GM23248 (cell line): ENCODE measurements at regions not wholly inside any gene's neighbourhood (a gene's known extent, or its start where the extent isn't known, plus 50 kb on each side); places are given as distances from the start of the nearest gene placed in this dataset.
"Not testable (repeated sequence)": the region's sequence is repeated elsewhere in the genome, so short reads cannot be mapped to it uniquely, and the experiment has no call there.

Experiments
- DNase-seq: peaks from one replicate; pipeline ENCODE4 v3.0.0-alpha.2; 2015
- H2AFZ ChIP-seq: fragments of 200-600 bp; sonication (generic); 2 replicates; pipeline ENCODE4 v1.6.1; 2016; ENCODE audit warnings: antibody characterized with exemption
- H3F3A ChIP-seq: fragments of 200-600 bp; sonication (generic); 2 replicates; pipeline ENCODE4 v1.6.1; 2016; ENCODE audit warnings: mild to moderate bottlenecking, antibody characterized with exemption, mixed run types; ENCODE audit not compliant: insufficient read depth
- H3K27ac ChIP-seq: fragments of 200-600 bp; sonication (generic); 2 replicates; pipeline ENCODE4 v1.5.1; 2016; ENCODE audit warnings: mild to moderate bottlenecking
- H3K27me3 ChIP-seq: fragments of 200-600 bp; sonication (generic); replicated peaks from 2 replicates; pipeline ENCODE4 v1.6.1; 2016; ENCODE audit warnings: mild to moderate bottlenecking; ENCODE audit not compliant: insufficient read depth
- H3K36me3 ChIP-seq: fragments of 200-600 bp; sonication (generic); 2 replicates; pipeline ENCODE4 v1.6.1; 2016; ENCODE audit warnings: low read depth, mild to moderate bottlenecking
- H3K4me1 ChIP-seq: fragments of 200-600 bp; sonication (generic); 2 replicates; pipeline ENCODE4 v1.6.1; 2016; ENCODE audit warnings: mild to moderate bottlenecking; ENCODE audit not compliant: insufficient read depth
- H3K4me2 ChIP-seq: fragments of 200-600 bp; sonication (generic); one replicate; pipeline ENCODE4 v1.6.1; 2016; ENCODE audit warnings: mild to moderate bottlenecking; ENCODE audit not compliant: unreplicated experiment
- H3K4me3 ChIP-seq: fragments of 200-600 bp; sonication (generic); 2 replicates; pipeline ENCODE4 v1.5.1; 2016; ENCODE audit warnings: mild to moderate bottlenecking
- H3K79me2 ChIP-seq: fragments of 200-600 bp; sonication (generic); 2 replicates; pipeline ENCODE4 v1.6.1; 2016; ENCODE audit warnings: mild to moderate bottlenecking; ENCODE audit not compliant: insufficient read depth
- H3K9ac ChIP-seq: fragments of 200-600 bp; sonication (generic); 2 replicates; pipeline ENCODE4 v1.6.1; 2016; ENCODE audit warnings: mild to moderate bottlenecking
- H3K9me2 ChIP-seq: fragments of 200-600 bp; sonication (generic); 2 replicates; pipeline ENCODE4 v1.6.1; 2016; ENCODE audit warnings: mixed run types, mild to moderate bottlenecking, moderate library complexity; ENCODE audit not compliant: insufficient read depth
- H3K9me3 ChIP-seq: fragments of 200-600 bp; sonication (generic); one replicate; pipeline ENCODE4 v1.6.1; 2017; ENCODE audit warnings: low read depth
- H4K20me1 ChIP-seq: fragments of 200-600 bp; sonication (generic); 2 replicates; pipeline ENCODE4 v1.6.0; 2016; ENCODE audit not compliant: insufficient read depth
- EZH2 ChIP-seq: fragments of 200-600 bp; sonication (generic); IDR thresholded peaks from 2 replicates; pipeline ENCODE4 v1.6.1; 2018; ENCODE audit warnings: antibody characterized with exemption, mild to moderate bottlenecking; ENCODE audit not compliant: insufficient read depth, poor library complexity, severe bottlenecking
- EZH2phosphoT487 ChIP-seq: fragments of 200-600 bp; sonication (generic); IDR thresholded peaks from 2 replicates; pipeline ENCODE4 v1.6.1; 2018; ENCODE audit warnings: antibody characterized with exemption, moderate library complexity, mild to moderate bottlenecking, low read depth; ENCODE audit not compliant: insufficient read depth
- WGBS, 2 experiments: methylation state at CpG; one replicate each; pipeline ENCODE4 v1.1.6; 2015 to 2017; ENCODE audit warnings: low lambda C conversion rate in 2 of 2, low coverage in 1 of 2; ENCODE audit errors: missing lambda C conversion rate in 2 of 2; 5-methylcytosine and 5-hydroxymethylcytosine counted together
- in situ Hi-C: fragments of 300-500 bp; cut with MboI; formaldehyde crosslinking; loops from 2 replicates; pipeline ENCODE4 v1.15.0; 2020

GRCh38 chr4:104915373-104915772, 231.3 kb upstream of the TET2 start:
- Histone ChIP-seq H3K4me1 (no peaks in the 10 kb centered on the region), H3K4me2 (no peak overlapping the region), H3K27ac (no peak overlapping the region), H3F3A (no peaks in the 10 kb centered on the region), H3K36me3 (no peaks in the 10 kb centered on the region), H4K20me1 (no peaks in the 10 kb centered on the region), H3K9ac (no peak overlapping the region), H2AFZ (no peak overlapping the region), H3K9me2 (no peaks in the 10 kb centered on the region), H3K9me3 (no peaks in the 10 kb centered on the region), H3K27me3 (no peaks in the 10 kb centered on the region), H3K4me3 (no peak overlapping the region), H3K79me2 (no peaks in the 10 kb centered on the region)
- WGBS, 2 experiments = 30 to 39% methylated on average over 3 of the region's 3 CpGs
- DNase-seq = no peak
- in situ Hi-C loops = no loop called here
- TF ChIP-seq EZH2phosphoT487 (no peak), EZH2 (no peak)

GRCh38 chr4:104915864-104916263, 230.8 kb upstream of the TET2 start:
- Histone ChIP-seq H3K4me1 (no peaks in the 10 kb centered on the region), H3F3A (no peaks in the 10 kb centered on the region), H3K36me3 (no peaks in the 10 kb centered on the region), H2AFZ (no peak overlapping the region), H3K9me2 (no peaks in the 10 kb centered on the region), H3K27ac (no peak overlapping the region), H3K4me3 (no peak overlapping the region), H3K4me2 (no peak overlapping the region), H3K79me2 (no peaks in the 10 kb centered on the region), H3K9ac (no peak overlapping the region), H3K27me3 (no peaks in the 10 kb centered on the region), H4K20me1 (no peaks in the 10 kb centered on the region), H3K9me3 (no peaks in the 10 kb centered on the region)
- in situ Hi-C loops = no loop called here
- DNase-seq = no peak
- 2 to 4% methylated on average over 3 of the region's 3 CpGs for WGBS, 2 experiments
- TF ChIP-seq EZH2phosphoT487 (no peak), EZH2 (no peak)

GRCh38 chr4:104919406-104919805, 227.3 kb upstream of the TET2 start:
- Histone ChIP-seq H3K9me2 (no peaks in the 10 kb centered on the region), H3K79me2 (no peaks in the 10 kb centered on the region), H3K27ac (no peak overlapping the region), H4K20me1 (no peaks in the 10 kb centered on the region), H3K9me3 (no peaks in the 10 kb centered on the region), H3K36me3 (no peaks in the 10 kb centered on the region), H3K4me2 (no peak overlapping the region), H3K4me3 (no peak overlapping the region), H3F3A (no peaks in the 10 kb centered on the region), H3K9ac (no peak overlapping the region), H3K4me1 (no peaks in the 10 kb centered on the region), H2AFZ (no peak overlapping the region), H3K27me3 (no peaks in the 10 kb centered on the region)
- in situ Hi-C loops = no loop called here
- TF ChIP-seq EZH2phosphoT487 (no peak), EZH2 (no peak)
- DNase-seq = no peak

GRCh38 chr4:104930298-104930697, 216.4 kb upstream of the TET2 start:
- no peaks in the 10 kb centered on the region for H3K27me3 ChIP-seq
- no peaks in the 10 kb centered on the region for H3K79me2 ChIP-seq
- no peak overlapping the region for H3K27ac ChIP-seq
- no peak overlapping the region for H2AFZ ChIP-seq
- in situ Hi-C loops = no loop called here
- no peaks in the 10 kb centered on the region for H4K20me1 ChIP-seq
- H3K9ac ChIP-seq = no peak overlapping the region
- TF ChIP-seq EZH2 (no peak), EZH2phosphoT487 (no peak)
- H3K9me3 ChIP-seq = no peaks in the 10 kb centered on the region
- no peaks in the 10 kb centered on the region for H3K4me1 ChIP-seq
- no peaks in the 10 kb centered on the region for H3F3A ChIP-seq
- H3K9me2 ChIP-seq = no peaks in the 10 kb centered on the region
- H3K36me3 ChIP-seq = no peaks in the 10 kb centered on the region
- DNase-seq = no peak
- no peak overlapping the region for H3K4me2 ChIP-seq
- no peak overlapping the region for H3K4me3 ChIP-seq
- WGBS, 2 experiments = 45 to 50% methylated on average over 7 of the region's 7 CpGs

GRCh38 chr4:104930745-104931736, 215.6 kb upstream of the TET2 start:
- H2AFZ ChIP-seq, H3F3A ChIP-seq, H3K27me3 ChIP-seq, H3K9me2 ChIP-seq, H3K9ac ChIP-seq, H3K4me1 ChIP-seq, in situ Hi-C loops, H3K9me3 ChIP-seq, H3K4me2 ChIP-seq, H3K36me3 ChIP-seq, H3K4me3 ChIP-seq, H3K27ac ChIP-seq, H4K20me1 ChIP-seq, H3K79me2 ChIP-seq: not testable (repeated sequence)
- WGBS, 2 experiments = 11 to 12% methylated on average over 5 of the region's 5 CpGs
- DNase-seq = peak; percentile 47
